Mesendoderm (in vitro differentiated cells): ENCODE measurements at regions not wholly inside any gene's neighbourhood (a gene's known extent, or its start where the extent isn't known, plus 50 kb on each side); places are given as distances from the start of the nearest gene placed in this dataset.

Experiments used
- DNase-seq: peaks from one replicate; pipeline ENCODE4 v3.0.0; 2013
- H2AK5ac ChIP-seq: 2 replicates; pipeline ENCODE4 v1.6.1; 2013; ENCODE audit warnings: low read length, inconsistent platforms
- H2BK120ac ChIP-seq: 2 replicates; pipeline ENCODE4 v1.6.1; 2013; ENCODE audit warnings: low read depth, mild to moderate bottlenecking, low read length, moderate library complexity, mixed read lengths
- H2BK15ac ChIP-seq: replicated peaks from 2 replicates; pipeline ENCODE4 v1.6.1; 2013; ENCODE audit warnings: low read depth, mild to moderate bottlenecking, moderate library complexity
- H2BK5ac ChIP-seq: 2 replicates; pipeline ENCODE4 v1.6.1; 2013; ENCODE audit warnings: low read length, inconsistent platforms
- H3K18ac ChIP-seq: 2 replicates; pipeline ENCODE4 v1.6.1; 2013; ENCODE audit warnings: mild to moderate bottlenecking, low read length, mixed read lengths
- H3K23ac ChIP-seq: one replicate; pipeline ENCODE4 v1.6.1; 2013; ENCODE audit warnings: low read length
- H3K27ac ChIP-seq: 2 replicates; pipeline ENCODE4 v1.5.1; 2013; ENCODE audit warnings: low read depth, mild to moderate bottlenecking, inconsistent platforms, low read length, moderate library complexity
- H3K27me3 ChIP-seq: 2 replicates; pipeline ENCODE4 v1.6.1; 2013; ENCODE audit warnings: low read length, control low read depth, mild to moderate bottlenecking, inconsistent platforms; ENCODE audit not compliant: insufficient read depth, poor library complexity
- H3K36me3 ChIP-seq: 2 replicates; pipeline ENCODE4 v1.6.1; 2013; ENCODE audit warnings: low read length, inconsistent platforms; ENCODE audit not compliant: control insufficient read depth, insufficient read depth
- H3K4ac ChIP-seq: one replicate; pipeline ENCODE4 v1.6.1; 2013; ENCODE audit warnings: low read depth, mild to moderate bottlenecking, low read length, moderate library complexity
- H3K4me1 ChIP-seq: 2 replicates; pipeline ENCODE4 v1.6.1; 2013; ENCODE audit warnings: low read depth, low read length, inconsistent platforms; ENCODE audit not compliant: control insufficient read depth
- H3K4me2 ChIP-seq: 2 replicates; pipeline ENCODE4 v1.6.1; 2013; ENCODE audit warnings: low read length
- H3K4me3 ChIP-seq: 2 replicates; pipeline ENCODE4 v1.5.1; 2013; ENCODE audit warnings: mild to moderate bottlenecking, low read length
- H3K56ac ChIP-seq: one replicate; pipeline ENCODE4 v1.6.1; 2013; ENCODE audit warnings: low read length
- H3K79me1 ChIP-seq: 2 replicates; pipeline ENCODE4 v1.6.1; 2013; ENCODE audit warnings: low read length, inconsistent platforms
- H3K79me2 ChIP-seq: 2 replicates; pipeline ENCODE4 v1.6.1; 2013; ENCODE audit warnings: mild to moderate bottlenecking, low read length; ENCODE audit not compliant: control insufficient read depth, insufficient read depth
- H3K9ac ChIP-seq: 2 replicates; pipeline ENCODE4 v1.6.1; 2013; ENCODE audit warnings: low read length, inconsistent platforms
- H4K5ac ChIP-seq: one replicate; pipeline ENCODE4 v1.6.1; 2013; ENCODE audit warnings: low read length
- H4K8ac ChIP-seq: one replicate; pipeline ENCODE4 v1.6.1; 2013; ENCODE audit warnings: low read depth, mild to moderate bottlenecking, control low read depth, low read length, moderate library complexity
- WGBS: extraction: QIAGEN DNeasy Blood & Tissue Kit; methylation state at CpG from one replicate; pipeline ENCODE4 v1.1.7; 2013; ENCODE audit warnings: low lambda C conversion rate, missing lambda C conversion rate; ENCODE audit not compliant: insufficient coverage; ENCODE audit errors: extremely low coverage; 5-methylcytosine and 5-hydroxymethylcytosine counted together

GRCh38 chr17:5823219-5823618 is 238.9 kb upstream of the NLRP1 start:
- Histone ChIP-seq H2AK5ac (no peak overlapping the region), H3K4ac (no peak overlapping the region)
- WGBS: no CpG with 5 or more reads among the region's 6 CpGs

GRCh38 chr17:5825717-5826330 is 241.5 kb upstream of the NLRP1 start:
- DNase-seq: no peak
- H3K4ac ChIP-seq: no peak overlapping the region
- no peaks in the 10 kb centered on the region for H3K27me3 ChIP-seq
- no peaks in the 10 kb centered on the region for H3K79me2 ChIP-seq
- WGBS: no CpG with 5 or more reads among the region's 11 CpGs
- no peak overlapping the region for H3K9ac ChIP-seq
- H3K4me2 ChIP-seq: no peak overlapping the region
- no peak overlapping the region for H2BK120ac ChIP-seq
- no peak overlapping the region for H3K27ac ChIP-seq
- no peak overlapping the region for H3K18ac ChIP-seq
- H4K5ac ChIP-seq: no peak overlapping the region
- peak overlapping the region; percentile 34 for H2AK5ac ChIP-seq
- no peak overlapping the region for H2BK5ac ChIP-seq
- no peak overlapping the region for H2BK15ac ChIP-seq
- no peak overlapping the region for H3K4me3 ChIP-seq
- H3K23ac ChIP-seq: no peak overlapping the region
- peak overlapping the region; percentile 58 for H3K56ac ChIP-seq
- H3K4me1 ChIP-seq: peaks cover 2% of the 10 kb centered on the region
- H4K8ac ChIP-seq: no peak overlapping the region
- H3K79me1 ChIP-seq: no peaks in the 10 kb centered on the region
- no peaks in the 10 kb centered on the region for H3K36me3 ChIP-seq

More at GRCh38 chr17:5823219-5823618, 238.9 kb upstream of the NLRP1 start:
- no peak overlapping the region for H2BK5ac ChIP-seq
- no peak for DNase-seq
- no peak overlapping the region for H4K8ac ChIP-seq
- H3K9ac ChIP-seq: no peak overlapping the region
- no peaks in the 10 kb centered on the region for H3K79me1 ChIP-seq
- no peak overlapping the region for H4K5ac ChIP-seq
- no peak overlapping the region for H2BK15ac ChIP-seq
- H3K4me3 ChIP-seq: no peak overlapping the region
- no peaks in the 10 kb centered on the region for H3K36me3 ChIP-seq
- no peak overlapping the region for H3K4me2 ChIP-seq
- no peak overlapping the region for H3K56ac ChIP-seq
- no peak overlapping the region for H3K23ac ChIP-seq
- no peaks in the 10 kb centered on the region for H3K79me2 ChIP-seq
- no peak overlapping the region for H2BK120ac ChIP-seq
- H3K18ac ChIP-seq: no peak overlapping the region
- no peak overlapping the region for H3K27ac ChIP-seq
- H3K4me1 ChIP-seq: peaks cover 2% of the 10 kb centered on the region
- no peaks in the 10 kb centered on the region for H3K27me3 ChIP-seq

GRCh38 chr17:5826384-5826783 is 242.1 kb upstream of the NLRP1 start:
- no peaks in the 10 kb centered on the region for H3K79me2 ChIP-seq
- H3K56ac ChIP-seq: no peak overlapping the region
- H3K27ac ChIP-seq: no peak overlapping the region
- no peak overlapping the region for H4K8ac ChIP-seq
- no peak overlapping the region for H2AK5ac ChIP-seq
- H3K4me2 ChIP-seq: no peak overlapping the region
- H2BK120ac ChIP-seq: no peak overlapping the region
- H3K4ac ChIP-seq: no peak overlapping the region
- H3K36me3 ChIP-seq: no peaks in the 10 kb centered on the region
- WGBS: no CpG with 5 or more reads among the region's 2 CpGs
- peaks cover 2% of the 10 kb centered on the region for H3K4me1 ChIP-seq
- H3K79me1 ChIP-seq: no peaks in the 10 kb centered on the region
- H2BK15ac ChIP-seq: no peak overlapping the region
- DNase-seq: peak; percentile 57
- no peak overlapping the region for H3K9ac ChIP-seq
- no peak overlapping the region for H3K23ac ChIP-seq
- no peak overlapping the region for H2BK5ac ChIP-seq
- H3K4me3 ChIP-seq: no peak overlapping the region
- no peak overlapping the region for H3K18ac ChIP-seq
- no peak overlapping the region for H4K5ac ChIP-seq
- no peaks in the 10 kb centered on the region for H3K27me3 ChIP-seq

- H2BK15ac ChIP-seq: no peak overlapping the region
- H3K4me1 ChIP-seq: no peaks in the 10 kb centered on the region
- H3K79me2 ChIP-seq: no peaks in the 10 kb centered on the region
- H2BK5ac ChIP-seq: no peak overlapping the region
- H3K9ac ChIP-seq: no peak overlapping the region
- H3K4me3 ChIP-seq: no peak overlapping the region
- H2BK120ac ChIP-seq: no peak overlapping the region
- H3K4me2 ChIP-seq: no peak overlapping the region
- H4K5ac ChIP-seq: no peak overlapping the region
- WGBS: no CpG with 5 or more reads among the region's 4 CpGs
- no peak overlapping the region for H2AK5ac ChIP-seq
- H3K79me1 ChIP-seq: no peaks in the 10 kb centered on the region
- no peaks in the 10 kb centered on the region for H3K27me3 ChIP-seq
- H3K56ac ChIP-seq: no peak overlapping the region
- no peak overlapping the region for H3K23ac ChIP-seq
- no peaks in the 10 kb centered on the region for H3K36me3 ChIP-seq
- H3K4ac ChIP-seq: no peak overlapping the region
- DNase-seq: no peak
- H3K27ac ChIP-seq: no peak overlapping the region
- H4K8ac ChIP-seq: no peak overlapping the region
- no peak overlapping the region for H3K18ac ChIP-seq
Measured at GRCh38 chr17:5830921-5831320, 239.3 kb upstream of the WSCD1 start.

- no peak overlapping the region for H2AK5ac ChIP-seq
- H3K23ac ChIP-seq: no peak overlapping the region
- no peak overlapping the region for H3K9ac ChIP-seq
- H3K27me3 ChIP-seq: no peaks in the 10 kb centered on the region
- H3K4me1 ChIP-seq: no peaks in the 10 kb centered on the region
- no peak overlapping the region for H2BK5ac ChIP-seq
- no peak overlapping the region for H3K27ac ChIP-seq
- no peaks in the 10 kb centered on the region for H3K79me2 ChIP-seq
- no peak overlapping the region for H3K4ac ChIP-seq
- no peak overlapping the region for H3K56ac ChIP-seq
- no peak overlapping the region for H4K5ac ChIP-seq
- no peaks in the 10 kb centered on the region for H3K36me3 ChIP-seq
- WGBS: no CpG with 5 or more reads among the region's 1 CpG
- H2BK120ac ChIP-seq: no peak overlapping the region
- H3K18ac ChIP-seq: no peak overlapping the region
- no peak overlapping the region for H3K4me3 ChIP-seq
- no peak overlapping the region for H4K8ac ChIP-seq
- H3K4me2 ChIP-seq: no peak overlapping the region
- peak overlapping the region; percentile 78 for H2BK15ac ChIP-seq
- no peaks in the 10 kb centered on the region for H3K79me1 ChIP-seq
- DNase-seq: peak; percentile 97
Measured at GRCh38 chr17:5832886-5833285, 237.3 kb upstream of the WSCD1 start.

- no peaks in the 10 kb centered on the region for H3K4me1 ChIP-seq
- no peak overlapping the region for H4K8ac ChIP-seq
- no CpG with 5 or more reads among the region's 4 CpGs for WGBS
Measured at GRCh38 chr17:5837055-5837491, 233.1 kb upstream of the WSCD1 start.

More at GRCh38 chr17:5837055-5837491, 233.1 kb upstream of the WSCD1 start:
- Histone ChIP-seq H3K27ac (no peak overlapping the region), H3K36me3 (no peaks in the 10 kb centered on the region), H3K56ac (no peak overlapping the region), H3K79me1 (no peaks in the 10 kb centered on the region), H3K79me2 (no peaks in the 10 kb centered on the region), H2BK5ac (no peak overlapping the region), H3K27me3 (no peaks in the 10 kb centered on the region), H4K5ac (no peak overlapping the region), H3K18ac (no peak overlapping the region), H3K23ac (no peak overlapping the region), H3K4me3 (no peak overlapping the region), H3K4me2 (no peak overlapping the region), H3K9ac (no peak overlapping the region), H3K4ac (no peak overlapping the region), H2BK120ac (no peak overlapping the region), H2BK15ac (no peak overlapping the region), H2AK5ac (no peak overlapping the region)
- no peak for DNase-seq
